ENCODE measurements at regions not wholly inside any gene's neighbourhood (a gene's known extent, or its start where the extent isn't known, plus 50 kb on each side); places are given as distances from the start of the nearest gene placed in this dataset.

GRCh38 chr21:32192291-32193097 lies 86.4 kb downstream of the MIS18A start:
- no peak for DNase-seq
- TF ChIP-seq POLR2A (IDR thresholded peaks at IDR 0.05; ENCODE audit: low read length) = no peak
- no peak for TF ChIP-seq GATA1 (IDR thresholded peaks at IDR 0.05; ENCODE audit: low read depth, low read length)

DNA sequence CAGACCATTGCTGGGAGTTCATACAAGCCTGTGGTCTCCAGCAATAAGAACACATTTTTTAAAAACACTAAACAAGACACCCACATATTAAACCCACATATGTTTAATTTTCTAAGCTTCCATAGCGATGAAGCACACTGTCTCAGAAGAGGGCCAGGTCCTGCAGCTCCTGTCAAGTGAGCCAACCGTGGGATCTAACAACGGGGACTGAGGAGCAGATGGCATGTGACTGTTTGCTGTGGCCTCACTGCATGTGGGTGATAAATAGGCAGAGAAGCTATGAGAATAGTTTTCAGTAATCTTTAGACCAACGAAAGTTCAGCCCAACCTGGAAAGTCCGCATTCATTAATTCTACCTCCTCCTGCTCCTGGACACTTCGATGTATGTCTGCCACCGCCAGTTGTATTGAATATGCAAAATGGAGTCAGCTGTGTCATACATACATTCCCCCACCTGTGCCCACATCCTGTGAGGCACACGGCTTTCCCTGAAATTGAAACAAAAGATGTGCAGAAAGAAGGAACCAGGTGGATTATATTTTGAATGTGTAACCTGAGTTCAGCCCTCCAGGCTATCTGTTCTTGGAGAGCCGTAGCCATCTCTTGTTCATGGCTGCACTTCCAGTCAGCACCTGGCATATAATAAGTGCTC lies 88.2 kb downstream of the MIS18A start:
- DNase-seq = no peak
- no peak for TF ChIP-seq POLR2A (IDR thresholded peaks at IDR 0.05; ENCODE audit: low read length)

DNA sequence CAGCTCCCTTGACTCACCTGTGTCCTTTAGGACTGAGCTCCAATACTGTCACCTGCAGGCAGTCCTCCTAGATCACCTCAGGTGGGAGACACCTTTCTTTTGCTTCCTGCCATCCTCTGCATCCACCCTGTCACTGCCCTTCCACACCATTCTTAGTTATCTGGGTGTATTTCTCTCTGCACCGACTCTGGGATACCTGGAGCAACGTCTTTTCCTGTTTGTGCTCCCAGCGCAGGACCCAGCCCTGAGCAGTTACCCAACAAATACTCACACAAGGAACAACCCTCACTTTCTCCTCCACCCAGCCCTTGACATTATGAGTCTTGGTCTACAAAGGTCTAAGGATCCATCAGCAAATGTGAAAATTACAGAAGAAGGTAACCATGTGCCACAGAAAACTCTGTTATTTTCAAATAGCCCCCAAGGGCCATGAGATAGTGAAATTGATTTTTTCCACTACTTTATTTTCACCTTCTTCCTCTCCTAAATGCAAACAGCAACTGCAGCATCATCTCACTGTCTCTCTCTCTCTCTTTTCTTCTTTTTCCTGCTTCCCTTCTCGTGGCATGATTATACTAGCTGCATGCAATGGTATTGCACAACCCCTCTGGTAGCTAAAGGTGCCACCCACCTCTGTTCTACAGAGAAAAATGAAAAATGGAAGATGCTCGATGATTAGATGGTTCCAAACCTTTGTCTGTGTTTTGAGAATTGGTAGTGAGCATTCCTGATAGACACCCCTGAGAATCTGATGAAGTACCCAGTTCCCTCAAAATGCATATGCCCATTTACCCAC lies 89.0 kb downstream of the MIS18A start:
- DNase-seq = no peak
- no peak for TF ChIP-seq POLR2A (IDR thresholded peaks at IDR 0.05; ENCODE audit: low read length)
- TF ChIP-seq GATA1 (IDR thresholded peaks at IDR 0.05; ENCODE audit: low read depth, low read length) = no peak

DNA sequence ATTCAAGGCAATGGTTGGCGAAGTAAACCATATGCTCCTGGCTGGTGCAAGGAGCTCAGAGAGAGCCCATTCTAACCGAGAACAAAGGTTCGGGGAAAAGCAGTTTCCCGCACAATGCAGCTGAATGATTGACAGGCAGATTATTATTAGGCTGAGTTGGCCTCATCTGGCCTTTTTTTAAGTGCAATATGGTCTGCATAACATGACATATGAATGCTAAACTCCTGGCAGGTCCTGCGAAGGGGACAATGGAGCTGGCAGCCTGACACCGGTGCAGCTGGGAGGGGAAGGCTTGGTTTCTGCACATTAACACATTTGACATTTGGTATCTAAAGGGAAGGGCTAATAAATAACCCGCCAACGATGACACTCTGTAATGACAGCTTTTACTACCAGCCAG lies 92.0 kb downstream of the MIS18A start:
- no peak for DNase-seq
- no peak for TF ChIP-seq GATA1 (IDR thresholded peaks at IDR 0.05; ENCODE audit: low read depth, low read length)
- TF ChIP-seq POLR2A (IDR thresholded peaks at IDR 0.05; ENCODE audit: low read length) = no peak

- TF ChIP-seq POLR2A (IDR thresholded peaks at IDR 0.05; ENCODE audit: low read length) (no peak), GATA1 (IDR thresholded peaks at IDR 0.05; ENCODE audit: low read depth, low read length) (no peak)
- DNase-seq = no peak
These were observed 93.1 kb downstream of the MIS18A start for GRCh38 chr21:32185726-32186125.

GRCh38 chr21:32185103-32185502 lies 93.7 kb downstream of the MIS18A start:
- DNase-seq = no peak
- TF ChIP-seq GATA1 (IDR thresholded peaks at IDR 0.05; ENCODE audit: low read depth, low read length) (no peak), POLR2A (IDR thresholded peaks at IDR 0.05; ENCODE audit: low read length) (no peak)

DNA sequence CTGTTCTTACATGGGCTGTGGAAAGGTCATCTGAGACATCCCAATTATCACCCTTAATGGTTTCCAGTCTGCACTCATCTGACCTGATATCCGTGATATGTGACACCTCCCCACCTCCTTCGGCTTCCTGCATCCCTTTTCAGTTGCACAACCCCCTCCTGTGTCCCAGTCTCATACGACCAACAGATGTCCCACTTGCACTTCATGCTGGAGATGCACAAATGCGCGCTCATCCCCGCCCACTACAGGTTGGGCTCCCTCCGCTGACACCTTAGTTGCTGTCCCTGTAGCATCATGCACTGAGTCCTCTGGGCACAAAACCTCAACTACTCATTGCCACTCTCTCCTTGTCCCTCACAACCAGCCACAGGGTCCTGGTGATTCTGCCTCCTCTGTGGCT lies 94.4 kb downstream of the MIS18A start:
- TF ChIP-seq GATA1 (IDR thresholded peaks at IDR 0.05; ENCODE audit: low read depth, low read length) = no peak
- TF ChIP-seq POLR2A (IDR thresholded peaks at IDR 0.05; ENCODE audit: low read length) = no peak

GRCh38 chr21:32184065-32184464 lies 94.8 kb downstream of the MIS18A start:
- peak in 1 of 2 experiments; percentile 46 for DNase-seq
- TF ChIP-seq GATA1 (IDR thresholded peaks at IDR 0.05; ENCODE audit: low read depth, low read length) = no peak
- no peak for TF ChIP-seq POLR2A (IDR thresholded peaks at IDR 0.05; ENCODE audit: low read length)

More for the DNA sequence above, 94.4 kb downstream of the MIS18A start:
- no peak for DNase-seq

DNA sequence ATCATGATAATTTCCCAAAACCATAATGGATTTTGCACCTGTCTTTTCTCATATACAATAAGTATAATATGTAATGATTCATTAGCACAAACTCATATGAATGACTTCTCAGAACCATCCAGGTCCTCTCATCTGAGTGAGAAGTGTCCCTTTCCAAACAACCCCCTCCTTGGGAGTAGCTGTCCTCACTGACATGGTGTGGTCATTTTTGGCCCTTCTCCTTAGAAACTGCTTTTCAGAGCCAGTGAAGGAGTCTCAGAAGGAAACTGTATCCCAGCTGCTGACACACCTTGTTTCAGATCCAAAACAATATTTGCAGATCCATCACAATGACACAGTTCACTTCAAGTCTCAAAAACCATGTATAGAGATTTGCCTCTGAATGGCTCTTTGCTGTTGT lies 95.5 kb downstream of the MIS18A start:
- no peak for TF ChIP-seq POLR2A (IDR thresholded peaks at IDR 0.05; ENCODE audit: low read length)
- TF ChIP-seq GATA1 (IDR thresholded peaks at IDR 0.05; ENCODE audit: low read depth, low read length) = no peak
- DNase-seq = no peak

- no peak for DNase-seq
- no peak for TF ChIP-seq GATA1 (IDR thresholded peaks at IDR 0.05; ENCODE audit: low read depth, low read length)
- no peak for TF ChIP-seq POLR2A (IDR thresholded peaks at IDR 0.05; ENCODE audit: low read length)
These were observed 96.4 kb downstream of the MIS18A start for GRCh38 chr21:32182449-32182848.

DNA sequence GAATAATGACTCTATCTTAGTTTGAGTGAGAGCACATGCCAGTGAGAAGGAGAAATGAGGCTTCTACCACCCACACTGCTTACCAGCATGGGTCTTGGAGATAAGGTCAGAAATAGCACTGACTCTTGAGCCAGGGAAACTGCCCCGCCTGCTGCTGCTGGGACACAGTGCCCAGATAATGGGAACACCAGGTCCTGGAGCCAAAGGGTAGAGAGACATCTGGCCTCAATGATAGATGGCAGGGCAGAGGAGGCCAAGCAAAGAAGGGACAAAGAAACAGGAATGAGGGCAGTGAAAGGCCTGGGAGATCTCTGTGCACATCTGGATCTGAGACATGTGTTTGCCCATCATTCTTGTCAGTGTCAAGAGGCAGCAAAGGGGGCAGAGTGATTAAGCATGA lies 97.4 kb downstream of the MIS18A start:
- DNase-seq = peak; percentile 69 to 91
- TF ChIP-seq GATA1 (IDR thresholded peaks at IDR 0.05; ENCODE audit: low read depth, low read length) (no peak), POLR2A (IDR thresholded peaks at IDR 0.05; ENCODE audit: low read length) (no peak)

DNA sequence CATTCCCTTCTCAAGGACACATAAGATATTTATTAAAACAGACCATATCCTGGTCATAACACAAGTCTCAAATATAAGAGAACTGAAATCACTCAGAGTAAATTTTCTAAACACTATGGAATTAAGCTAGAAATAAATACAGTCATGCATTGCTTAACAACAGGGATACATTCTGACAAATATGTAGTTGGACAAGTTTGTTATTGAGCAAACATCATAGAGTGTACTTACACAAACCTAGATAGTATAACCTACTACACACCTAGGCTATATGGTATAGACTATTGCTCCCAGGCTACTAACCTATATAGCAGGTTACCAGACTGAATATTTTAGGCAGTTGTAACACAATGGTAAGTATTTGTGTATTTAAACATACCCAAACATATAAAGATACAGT lies 104.0 kb downstream of the MIS18A start:
- DNase-seq = no peak
- TF ChIP-seq POLR2A (IDR thresholded peaks at IDR 0.05; ENCODE audit: low read length) (no peak), GATA1 (IDR thresholded peaks at IDR 0.05; ENCODE audit: low read depth, low read length) (no peak)

DNA sequence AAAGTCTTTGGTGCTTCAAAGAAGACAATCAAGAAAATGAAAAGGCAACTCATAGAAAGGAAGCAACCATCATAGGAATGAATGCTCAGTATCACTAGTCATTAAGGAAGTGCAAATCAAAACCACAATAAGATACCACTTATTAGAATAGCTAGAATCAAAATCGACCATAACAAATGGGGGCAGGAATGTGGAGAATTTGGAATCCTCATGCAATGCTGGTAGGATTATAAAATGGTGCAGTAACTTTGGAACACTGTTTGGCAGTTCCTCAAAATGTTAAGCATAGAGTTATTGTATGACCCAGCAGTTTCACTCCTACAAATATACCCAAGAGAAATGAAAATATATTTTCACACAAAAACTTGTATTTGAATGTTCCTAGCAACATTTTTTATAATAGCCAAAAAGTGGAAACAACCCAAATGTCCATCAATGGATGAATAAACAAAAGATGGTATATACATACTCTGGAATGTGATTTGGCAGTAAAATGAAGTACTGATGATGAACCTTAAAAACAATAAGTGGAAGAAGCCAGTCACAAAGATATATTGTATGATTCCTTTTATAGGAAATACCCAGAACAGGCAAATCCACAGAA lies 105.6 kb downstream of the MIS18A start:
- TF ChIP-seq GATA1 (IDR thresholded peaks at IDR 0.05; ENCODE audit: low read depth, low read length) (no peak), POLR2A (IDR thresholded peaks at IDR 0.05; ENCODE audit: low read length) (no peak)
- no peak for DNase-seq

- no peak for DNase-seq
- TF ChIP-seq GATA1 (IDR thresholded peaks at IDR 0.05; ENCODE audit: low read depth, low read length) (no peak), POLR2A (IDR thresholded peaks at IDR 0.05; ENCODE audit: low read length) (no peak)
These were observed 106.7 kb downstream of the MIS18A start for GRCh38 chr21:32172106-32172505.

Measured in erythroblast (primary cell).